PC-9 (cell line): ENCODE measurements at regions not wholly inside any gene's neighbourhood (a gene's known extent, or its start where the extent isn't known, plus 50 kb on each side); places are given as distances from the start of the nearest gene placed in this dataset.
"Not testable (repeated sequence)": the region's sequence is repeated elsewhere in the genome, so short reads cannot be mapped to it uniquely, and the experiment has no call there.

Experiments
- BruUV-seq: library from RNA; stranded (reverse); fragments of 400-500 nt; replicated peaks from 2 replicates; lab custom pipeline; 2021; lab: Mats Ljungman, UMichigan
- CTCF ChIA-PET: fragments of 300-600 bp; sonication (Branson Sonifier 250); formaldehyde crosslinking; loops from one replicate; lab custom pipeline; 2022; ENCODE audit warnings: antibody characterized with exemption; lab: Charles Lee
- POLR2A ChIA-PET: fragments of 300-600 bp; sonication (Branson Sonifier 250); formaldehyde crosslinking; loops from one replicate; lab custom pipeline; 2022; ENCODE audit warnings: antibody characterized with exemption; ENCODE audit not compliant: unreplicated experiment; lab: Charles Lee
- DNase-seq, 2 experiments: peaks; one replicate each; pipeline versions ENCODE4 v3.0.0 to v3.0.0-alpha.2; 2015 to 2022; ENCODE audit warnings: mixed read lengths in 1 of 2
- H2AFZ ChIP-seq: fragments of 200-600 bp; sonication (generic); 2 replicates; pipeline ENCODE4 v1.8.1; 2017; ENCODE audit warnings: antibody characterized with exemption
- H3F3A ChIP-seq: fragments of 200-600 bp; sonication (generic); 2 replicates; pipeline ENCODE4 v1.8.1; 2017; ENCODE audit warnings: antibody characterized with exemption, mild to moderate bottlenecking, low read depth; ENCODE audit not compliant: insufficient read depth
- H3K27ac ChIP-seq: fragments of 200-600 bp; sonication (generic); 2 replicates; pipeline ENCODE4 v1.6.1; 2016; ENCODE audit warnings: mixed run types
- H3K27me3 ChIP-seq: fragments of 200-600 bp; sonication (generic); 2 replicates; pipeline ENCODE4 v1.6.1; 2016; ENCODE audit warnings: low read depth, mixed run types; ENCODE audit not compliant: insufficient read depth
- H3K36me3 ChIP-seq: fragments of 200-600 bp; sonication (generic); 2 replicates; pipeline ENCODE4 v1.6.1; 2016; ENCODE audit warnings: low read depth, mixed run types
- H3K4me1 ChIP-seq: fragments of 200-600 bp; sonication (generic); replicated peaks from 2 replicates; pipeline ENCODE4 v1.6.1; 2016; ENCODE audit warnings: mixed run types; ENCODE audit not compliant: insufficient read depth
- H3K4me2 ChIP-seq: fragments of 200-600 bp; sonication (generic); 2 replicates; pipeline ENCODE4 v1.6.1; 2017; ENCODE audit warnings: mixed run types
- H3K4me3 ChIP-seq: fragments of 200-600 bp; sonication (generic); 2 replicates; pipeline ENCODE4 v1.6.1; 2016; ENCODE audit warnings: mixed run types
- H3K79me2 ChIP-seq: fragments of 200-600 bp; sonication (generic); 2 replicates; pipeline ENCODE4 v1.6.1; 2017; ENCODE audit warnings: low read depth, mixed run types
- H3K9me2 ChIP-seq: fragments of 200-600 bp; sonication (generic); 2 replicates; pipeline ENCODE4 v1.8.1; 2017; ENCODE audit warnings: mild to moderate bottlenecking; ENCODE audit not compliant: insufficient read depth
- H3K9me3 ChIP-seq: fragments of 200-600 bp; sonication (generic); 2 replicates; pipeline ENCODE4 v1.8.1; 2016; ENCODE audit warnings: low read depth; ENCODE audit not compliant: insufficient read depth
- H4K20me1 ChIP-seq: fragments of 200-600 bp; sonication (generic); 2 replicates; pipeline ENCODE4 v1.8.1; 2017; ENCODE audit not compliant: insufficient read depth
- CTCF ChIP-seq: fragments of 200-600 bp; sonication (generic); conservative IDR thresholded peaks from 2 replicates; pipeline ENCODE4 v1.6.1; 2017; ENCODE audit warnings: mixed run types, antibody characterized with exemption, mild to moderate bottlenecking, moderate library complexity
- EZH2 ChIP-seq: fragments of 200-600 bp; sonication (generic); IDR thresholded peaks from 2 replicates; pipeline ENCODE4 v1.8.0; 2017; ENCODE audit warnings: antibody characterized with exemption, low read depth
- intact Hi-C: fragments of 100-400 bp; cut with micrococcal nuclease; formaldehyde crosslinking; loops from one replicate; pipeline ENCODE4 v1.10.0; 2022; ENCODE audit not compliant: unreplicated experiment

GRCh38 chr15:75779504-75779903 is 63.7 kb upstream of the UBE2Q2 start:
- H3K9me3 ChIP-seq, result no peaks in the 10 kb centered on the region
- TF ChIP-seq CTCF, result no peak
- TF ChIP-seq EZH2, result no peak
- H3K27me3 ChIP-seq, result 0 out of 2 replicates have a peak, but pooled peaks cover 3% of the 10 kb centered on the region
- intact Hi-C loops, result no loop called here
- H3K27ac ChIP-seq, result no peak overlapping the region
- ChIA-PET POLR2A (no interaction called here), CTCF (no interaction called here)
- no peak overlapping the region for H2AFZ ChIP-seq
- H3K4me2 ChIP-seq, result no peak overlapping the region
- peaks cover 16% of the 10 kb centered on the region for H3K4me1 ChIP-seq
- BruUV-seq, result no TSS peak
- no peak overlapping the region for H3K4me3 ChIP-seq
- no peaks in the 10 kb centered on the region for H3K36me3 ChIP-seq
- no peaks in the 10 kb centered on the region for H3K9me2 ChIP-seq
- no peak for DNase-seq
- no peaks in the 10 kb centered on the region for H4K20me1 ChIP-seq
- no peaks in the 10 kb centered on the region for H3K79me2 ChIP-seq
- no peaks in the 10 kb centered on the region for H3F3A ChIP-seq

- POLR2A ChIA-PET, result interaction anchor here (0.6 kb wide), 2 partner anchors 38 to 1000 kb away, joined by 7 to 8 read pairs; no protein-coding TSS in a partner anchor
- CTCF ChIA-PET, result not testable (repeated sequence)
Observed at GRCh38 chr15:75776871-75777610, 64.4 kb upstream of the CSPG4 start.

GRCh38 chr15:75776065-75776423 is 63.4 kb upstream of the CSPG4 start:
- Histone ChIP-seq H3K36me3 (no peaks in the 10 kb centered on the region), H3K27me3 (0 out of 2 replicates have a peak, but pooled peaks cover 3% of the 10 kb centered on the region), H2AFZ (no peak overlapping the region), H3F3A (no peaks in the 10 kb centered on the region), H3K4me2 (peak overlapping the region; percentile 24; the same call in 1 of the 2 replicates), H3K27ac (no peak overlapping the region), H3K4me3 (no peak overlapping the region), H3K79me2 (no peaks in the 10 kb centered on the region), H3K9me3 (no peaks in the 10 kb centered on the region), H4K20me1 (no peaks in the 10 kb centered on the region), H3K4me1 (peaks cover 16% of the 10 kb centered on the region), H3K9me2 (no peaks in the 10 kb centered on the region)
- TF ChIP-seq EZH2 (no peak), CTCF (no peak)
- CTCF ChIA-PET, result no interaction called here
- BruUV-seq, result no TSS peak
- DNase-seq, result no peak
- POLR2A ChIA-PET, result no interaction called here
- intact Hi-C loops, result no loop called here

More at GRCh38 chr15:75776871-75777610, 64.4 kb upstream of the CSPG4 start:
- Histone ChIP-seq H3K4me1 (peaks cover 16% of the 10 kb centered on the region), H3K4me2 (peak overlapping the region; percentile 31; the same call in 1 of the 2 replicates)
- H3K9me2 ChIP-seq, H4K20me1 ChIP-seq, H3K27me3 ChIP-seq, H3F3A ChIP-seq, H3K9me3 ChIP-seq, BruUV-seq, H3K36me3 ChIP-seq, DNase-seq, H3K4me3 ChIP-seq, intact Hi-C loops, H3K79me2 ChIP-seq, H2AFZ ChIP-seq, H3K27ac ChIP-seq: not testable (repeated sequence)
